Astrocyte (in vitro differentiated cells and primary cell): ENCODE measurements at regions not wholly inside any gene's neighbourhood (a gene's known extent, or its start where the extent isn't known, plus 50 kb on each side); places are given as distances from the start of the nearest gene placed in this dataset.

Source experiments
- DNase-seq: peaks from one replicate; pipeline ENCODE4 v3.0.0-alpha.2; 2010; ENCODE audit warnings: low read depth
- FAIRE-seq: peaks from 2 replicates; lab custom pipeline; 2011; peaks lifted over from hg19 to GRCh38; lab: Jason Lieb, UNC
- H2AFZ ChIP-seq: 2 replicates; pipeline ENCODE4 v1.6.0; 2012; ENCODE audit warnings: low read depth, low read length, inconsistent platforms
- H3K27ac ChIP-seq: 2 replicates; pipeline ENCODE4 v1.5.1; 2011; ENCODE audit warnings: low read depth, low read length, inconsistent platforms
- H3K27me3 ChIP-seq: 2 replicates; pipeline ENCODE4 v1.6.0; 2011; ENCODE audit warnings: low read length, inconsistent platforms; ENCODE audit not compliant: insufficient read depth
- H3K36me3 ChIP-seq: 2 replicates; pipeline ENCODE4 v1.5.1; 2011; ENCODE audit warnings: low read length, inconsistent platforms; ENCODE audit not compliant: insufficient read depth
- H3K4me1 ChIP-seq: 2 replicates; pipeline ENCODE4 v1.5.1; 2011; ENCODE audit warnings: low read length, inconsistent platforms; ENCODE audit not compliant: insufficient read depth
- H3K4me2 ChIP-seq: 2 replicates; pipeline ENCODE4 v1.6.0; 2012; ENCODE audit warnings: low read length, inconsistent platforms
- H3K4me3 ChIP-seq: 2 replicates; pipeline ENCODE4 v1.5.1; 2011; ENCODE audit warnings: low read depth, mild to moderate bottlenecking, low read length, inconsistent platforms; ENCODE audit not compliant: insufficient read depth
- H3K79me2 ChIP-seq: 2 replicates; pipeline ENCODE4 v1.6.0; 2012; ENCODE audit warnings: mild to moderate bottlenecking, low read length, inconsistent platforms; ENCODE audit not compliant: insufficient read depth
- H3K9ac ChIP-seq: 2 replicates; pipeline ENCODE4 v1.6.0; 2012; ENCODE audit warnings: mild to moderate bottlenecking, low read length, inconsistent platforms
- H3K9me3 ChIP-seq: 2 replicates; pipeline ENCODE4 v1.5.1; 2012; ENCODE audit warnings: low read depth, mild to moderate bottlenecking, low read length, inconsistent platforms; ENCODE audit not compliant: insufficient read depth
- H4K20me1 ChIP-seq: 2 replicates; pipeline ENCODE4 v1.6.0; 2012; ENCODE audit warnings: low read length, inconsistent platforms; ENCODE audit not compliant: insufficient read depth
- H3K27ac Mint-ChIP-seq: one replicate; pipeline ENCODE4 v1.8.0; 2021; ENCODE audit warnings: mild to moderate bottlenecking, mixed read lengths; ENCODE audit not compliant: unreplicated experiment
- H3K27me3 Mint-ChIP-seq: one replicate; pipeline ENCODE4 v1.8.0; 2021; ENCODE audit warnings: low read depth, mixed read lengths; ENCODE audit not compliant: unreplicated experiment
- H3K36me3 Mint-ChIP-seq: one replicate; pipeline ENCODE4 v1.8.0; 2021; ENCODE audit warnings: low read depth, mixed read lengths; ENCODE audit not compliant: unreplicated experiment
- H3K4me1 Mint-ChIP-seq: one replicate; pipeline ENCODE4 v1.8.0; 2021; ENCODE audit warnings: low read depth, mixed read lengths; ENCODE audit not compliant: unreplicated experiment
- H3K4me3 Mint-ChIP-seq: one replicate; pipeline ENCODE4 v1.8.0; 2021; ENCODE audit warnings: mild to moderate bottlenecking, moderate library complexity, mixed read lengths; ENCODE audit not compliant: unreplicated experiment
- H3K9me3 Mint-ChIP-seq: one replicate; pipeline ENCODE4 v1.8.0; 2021; ENCODE audit warnings: mild to moderate bottlenecking, mixed read lengths; ENCODE audit not compliant: unreplicated experiment
- EZH2 ChIP-seq: IDR thresholded peaks from 2 replicates; pipeline ENCODE4 v1.6.1; 2012; ENCODE audit warnings: mild to moderate bottlenecking, low read length, inconsistent platforms; ENCODE audit not compliant: insufficient read depth
- TF ChIP-seq, protein P1 (sequence below): IDR thresholded peaks from 2 replicates; pipeline ENCODE4 v1.5.1; 2011; ENCODE audit warnings: low read depth, mild to moderate bottlenecking, inconsistent platforms, low read length, moderate library complexity; ENCODE audit not compliant: insufficient read depth

- Histone ChIP-seq H3K9ac (no peak overlapping the region), H3K79me2 (no peaks in the 10 kb centered on the region), H3K36me3 (no peaks in the 10 kb centered on the region), H3K9me3 (no peaks in the 10 kb centered on the region), H3K4me3 (no peak overlapping the region), H3K27me3 (no peaks in the 10 kb centered on the region), H3K27ac (no peak overlapping the region), H4K20me1 (no peaks in the 10 kb centered on the region), H3K4me2 (no peak overlapping the region), H2AFZ (no peak overlapping the region), H3K4me1 (no peaks in the 10 kb centered on the region)
- Mint-ChIP-seq H3K4me3 (no peak overlapping the region), H3K27me3 (no peaks in the 10 kb centered on the region), H3K9me3 (no peaks in the 10 kb centered on the region), H3K27ac (no peak overlapping the region), H3K36me3 (no peaks in the 10 kb centered on the region), H3K4me1 (no peaks in the 10 kb centered on the region)
- DNase-seq (no peak), FAIRE-seq (no peak)
- TF ChIP-seq, protein P1, sequence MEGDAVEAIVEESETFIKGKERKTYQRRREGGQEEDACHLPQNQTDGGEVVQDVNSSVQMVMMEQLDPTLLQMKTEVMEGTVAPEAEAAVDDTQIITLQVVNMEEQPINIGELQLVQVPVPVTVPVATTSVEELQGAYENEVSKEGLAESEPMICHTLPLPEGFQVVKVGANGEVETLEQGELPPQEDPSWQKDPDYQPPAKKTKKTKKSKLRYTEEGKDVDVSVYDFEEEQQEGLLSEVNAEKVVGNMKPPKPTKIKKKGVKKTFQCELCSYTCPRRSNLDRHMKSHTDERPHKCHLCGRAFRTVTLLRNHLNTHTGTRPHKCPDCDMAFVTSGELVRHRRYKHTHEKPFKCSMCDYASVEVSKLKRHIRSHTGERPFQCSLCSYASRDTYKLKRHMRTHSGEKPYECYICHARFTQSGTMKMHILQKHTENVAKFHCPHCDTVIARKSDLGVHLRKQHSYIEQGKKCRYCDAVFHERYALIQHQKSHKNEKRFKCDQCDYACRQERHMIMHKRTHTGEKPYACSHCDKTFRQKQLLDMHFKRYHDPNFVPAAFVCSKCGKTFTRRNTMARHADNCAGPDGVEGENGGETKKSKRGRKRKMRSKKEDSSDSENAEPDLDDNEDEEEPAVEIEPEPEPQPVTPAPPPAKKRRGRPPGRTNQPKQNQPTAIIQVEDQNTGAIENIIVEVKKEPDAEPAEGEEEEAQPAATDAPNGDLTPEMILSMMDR = no peak
- no peak for TF ChIP-seq EZH2
Observed at GRCh38 chr14:83867566-83868225, 1662.2 kb upstream of the FLRT2 start.

GRCh38 chr14:83870546-83871270 is 1659.2 kb upstream of the FLRT2 start:
- Mint-ChIP-seq H3K27me3 (no peaks in the 10 kb centered on the region), H3K4me3 (no peak overlapping the region)
- no peak overlapping the region for H3K9ac ChIP-seq

More at GRCh38 chr14:83870546-83871270, 1659.2 kb upstream of the FLRT2 start:
- no peak overlapping the region for H3K4me2 ChIP-seq
- DNase-seq = no peak
- no peak overlapping the region for H3K27ac ChIP-seq
- H3K9me3 ChIP-seq = no peaks in the 10 kb centered on the region
- peaks cover 7% of the 10 kb centered on the region for H3K4me1 Mint-ChIP-seq
- no peaks in the 10 kb centered on the region for H3K36me3 ChIP-seq
- no peak overlapping the region for H3K4me3 ChIP-seq
- no peaks in the 10 kb centered on the region for H3K36me3 Mint-ChIP-seq
- H3K27ac Mint-ChIP-seq = no peak overlapping the region
- no peaks in the 10 kb centered on the region for H3K27me3 ChIP-seq
- H3K4me1 ChIP-seq = no peaks in the 10 kb centered on the region
- no peak for TF ChIP-seq EZH2
- TF ChIP-seq, protein P1 = no peak
- no peak overlapping the region for H2AFZ ChIP-seq
- H3K9me3 Mint-ChIP-seq = no peaks in the 10 kb centered on the region
- H3K79me2 ChIP-seq = no peaks in the 10 kb centered on the region
- H4K20me1 ChIP-seq = no peaks in the 10 kb centered on the region
- no peak for FAIRE-seq
